ENCODE measurements at regions not wholly inside any gene's neighbourhood (a gene's known extent, or its start where the extent isn't known, plus 50 kb on each side); places are given as distances from the start of the nearest gene placed in this dataset.

DNA sequence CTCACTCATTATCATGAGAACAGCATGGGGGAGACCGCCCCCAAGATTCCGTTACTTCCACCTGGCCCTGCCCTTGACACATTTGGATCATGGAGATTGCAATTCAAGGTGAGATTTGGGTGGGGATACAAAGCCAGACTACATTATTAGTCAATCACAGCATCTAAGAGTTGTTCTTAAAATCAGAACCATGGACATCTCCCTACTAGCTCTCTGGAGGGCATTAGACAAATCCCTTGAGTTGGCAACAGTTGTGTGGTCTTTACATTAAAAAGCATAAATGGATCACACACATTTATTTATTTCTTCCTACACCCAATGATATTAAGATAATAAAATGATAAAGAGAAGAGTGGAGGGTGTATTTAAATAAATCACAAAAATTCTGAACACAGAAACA lies 262.8 kb upstream of the VCX start:
- TF ChIP-seq ZNF274 (IDR thresholded peaks at IDR 0.05; ENCODE audit: low read depth, low read length) (no peak), YY1 (IDR thresholded peaks at IDR 0.05; ENCODE audit: insufficient read depth, insufficient read length) (no peak)
